Esophagus muscularis mucosa (tissue), 4 donors: ENCODE measurements at regions not wholly inside any gene's neighbourhood (a gene's known extent, or its start where the extent isn't known, plus 50 kb on each side); places are given as distances from the start of the nearest gene placed in this dataset.

Source experiments
- DNase-seq: peaks from one replicate; pipeline ENCODE4 v3.0.0-alpha.2; 2017; ENCODE audit errors: extremely low spot score
- H3K27ac ChIP-seq, 4 donors: fragments of 200-600 bp; sonication (generic); replicated peaks in 1 of 4; 1 replicate in 3 of 4; 2 replicates in 1 of 4; pipeline ENCODE4 v1.5.1; 2016 to 2019; ENCODE audit warnings: mild to moderate bottlenecking in 1 of 4
- H3K27me3 ChIP-seq, 4 donors: fragments of 200-600 bp; sonication (generic); one replicate each; pipeline versions ENCODE4 v1.5.1 to v1.6.0; 2016 to 2019
- H3K36me3 ChIP-seq, 4 donors: fragments of 200-600 bp; sonication (generic); one replicate each; pipeline ENCODE4 v1.5.1; 2016 to 2019
- H3K4me1 ChIP-seq, 4 donors: fragments of 200-600 bp; sonication (generic); one replicate each; pipeline ENCODE4 v1.5.1; 2016 to 2019
- H3K4me3 ChIP-seq, 4 donors: fragments of 200-600 bp; sonication (generic); 1 replicate in 2 of 4; 2 replicates in 2 of 4; pipeline ENCODE4 v1.5.1; 2016 to 2019; ENCODE audit warnings: mild to moderate bottlenecking in 4 of 4, moderate library complexity in 1 of 4
- H3K9me3 ChIP-seq, 4 donors: fragments of 200-600 bp; sonication (generic); 1 replicate in 3 of 4; 2 replicates in 1 of 4; pipeline ENCODE4 v1.5.1; 2016 to 2019
- EP300 ChIP-seq: sonication (generic); formaldehyde crosslinking; IDR thresholded peaks from one replicate; pipeline ENCODE4 v1.6.1; 2017; ENCODE audit warnings: antibody characterized with exemption
- POLR2A ChIP-seq: fragments of 450-650 bp; IDR thresholded peaks from one replicate; pipeline ENCODE4 v1.6.1; 2017; ENCODE audit warnings: antibody characterized with exemption, moderate library complexity, mild to moderate bottlenecking, low read depth
- POLR2AphosphoS5 ChIP-seq, 2 donors: sonication (generic); formaldehyde crosslinking; IDR thresholded peaks; one replicate each; pipeline ENCODE4 v1.6.1; 2017; ENCODE audit warnings: antibody characterized with exemption in 2 of 2
- WGBS: methylation state at CpG from one replicate; pipeline ENCODE4 v1.1.5; 2018; 5-methylcytosine and 5-hydroxymethylcytosine counted together
- intact Hi-C: fragments of 100-400 bp; cut with DNase I; formaldehyde crosslinking; loops from one replicate; pipeline ENCODE4 v1.15.1; 2023
- TF ChIP-seq, protein P1 (sequence below), 3 experiments: fragments of 200-600 bp in 2 of 3; fragments of 450-650 bp in 1 of 3; sonication (generic) in 2 of 3; IDR thresholded peaks; one replicate each; pipeline ENCODE4 v1.5.1; 2017 to 2019; ENCODE audit warnings: antibody characterized with exemption in 3 of 3, mild to moderate bottlenecking in 2 of 3, moderate library complexity in 1 of 3

DNA sequence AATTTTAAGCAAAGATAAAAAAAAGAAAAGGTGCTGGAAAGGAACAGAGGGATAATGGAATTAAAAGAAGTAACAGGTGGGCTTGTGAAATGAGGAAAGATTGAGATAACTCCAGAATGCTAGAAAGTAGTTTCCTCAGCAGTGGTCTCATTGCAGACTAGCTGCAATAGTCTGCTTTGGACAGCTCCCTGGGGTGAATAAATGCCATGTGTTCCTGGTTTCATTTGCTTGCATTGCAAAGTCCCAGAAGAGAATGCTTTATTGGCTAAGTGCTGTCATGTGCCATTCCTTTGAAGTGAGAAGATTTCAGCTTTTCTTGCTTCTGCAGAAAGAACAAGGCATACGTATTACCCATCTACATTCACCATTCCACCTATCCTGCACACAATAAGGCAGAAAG is 478.8 kb upstream of the RAG2 start:
- no peak for DNase-seq
- Histone ChIP-seq H3K27ac (no peak overlapping the region), H3K4me1 (peaks cover 0 to 18% (median 15%) of the 10 kb centered on the region in 4 donors), H3K36me3 (no peaks in the 10 kb centered on the region), H3K9me3 (no peaks in the 10 kb centered on the region), H3K27me3 (no peaks in the 10 kb centered on the region), H3K4me3 (no peak overlapping the region)
- TF ChIP-seq EP300, result no peak
- TF ChIP-seq, protein P1, sequence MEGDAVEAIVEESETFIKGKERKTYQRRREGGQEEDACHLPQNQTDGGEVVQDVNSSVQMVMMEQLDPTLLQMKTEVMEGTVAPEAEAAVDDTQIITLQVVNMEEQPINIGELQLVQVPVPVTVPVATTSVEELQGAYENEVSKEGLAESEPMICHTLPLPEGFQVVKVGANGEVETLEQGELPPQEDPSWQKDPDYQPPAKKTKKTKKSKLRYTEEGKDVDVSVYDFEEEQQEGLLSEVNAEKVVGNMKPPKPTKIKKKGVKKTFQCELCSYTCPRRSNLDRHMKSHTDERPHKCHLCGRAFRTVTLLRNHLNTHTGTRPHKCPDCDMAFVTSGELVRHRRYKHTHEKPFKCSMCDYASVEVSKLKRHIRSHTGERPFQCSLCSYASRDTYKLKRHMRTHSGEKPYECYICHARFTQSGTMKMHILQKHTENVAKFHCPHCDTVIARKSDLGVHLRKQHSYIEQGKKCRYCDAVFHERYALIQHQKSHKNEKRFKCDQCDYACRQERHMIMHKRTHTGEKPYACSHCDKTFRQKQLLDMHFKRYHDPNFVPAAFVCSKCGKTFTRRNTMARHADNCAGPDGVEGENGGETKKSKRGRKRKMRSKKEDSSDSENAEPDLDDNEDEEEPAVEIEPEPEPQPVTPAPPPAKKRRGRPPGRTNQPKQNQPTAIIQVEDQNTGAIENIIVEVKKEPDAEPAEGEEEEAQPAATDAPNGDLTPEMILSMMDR (IDR thresholded peaks at IDR 0.05), result no peak
- no peak for TF ChIP-seq POLR2A
- TF ChIP-seq POLR2AphosphoS5 (IDR thresholded peaks at IDR 0.05), result no peak
- 88% methylated on average over 1 of the region's 1 CpG for WGBS
- intact Hi-C loops, result no loop called here

DNA sequence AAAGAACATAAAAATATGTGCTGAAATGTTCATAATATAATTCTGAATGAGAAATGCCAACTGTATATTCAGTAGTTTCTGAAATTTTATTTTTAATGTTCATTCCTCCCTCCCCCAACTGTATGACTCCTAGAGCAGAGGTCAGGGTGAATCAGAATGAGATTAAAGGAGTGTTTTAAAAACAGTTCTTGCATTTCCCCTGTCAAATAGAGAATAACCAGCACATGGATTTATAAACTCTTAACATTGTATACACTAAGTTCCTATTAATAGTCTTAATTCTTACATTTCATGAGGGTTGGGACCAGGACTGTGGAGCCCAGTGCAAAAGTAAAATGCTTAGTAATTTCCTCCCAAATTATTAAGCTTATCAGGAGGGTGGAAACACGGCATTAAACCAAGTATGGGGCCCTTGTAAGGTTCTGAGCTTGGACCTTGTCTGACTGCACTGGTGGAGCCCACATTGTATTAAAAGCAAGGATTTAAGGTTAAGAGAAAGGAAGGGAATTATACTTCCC is 474.6 kb upstream of the RAG2 start:
- no peak overlapping the region for H3K27ac ChIP-seq
- H3K4me3 ChIP-seq, result no peak overlapping the region
- intact Hi-C loops, result no loop called here
- WGBS, result 29% methylated on average over 1 of the region's 1 CpG
- DNase-seq, result no peak
- H3K36me3 ChIP-seq, result no peaks in the 10 kb centered on the region
- H3K9me3 ChIP-seq, result no peaks in the 10 kb centered on the region
- H3K27me3 ChIP-seq, result no peaks in the 10 kb centered on the region
- no peak for TF ChIP-seq EP300
- TF ChIP-seq, protein P1 (IDR thresholded peaks at IDR 0.05), result no peak
- H3K4me1 ChIP-seq, result peaks cover 0 to 18% (median 15%) of the 10 kb centered on the region in 4 donors

DNA sequence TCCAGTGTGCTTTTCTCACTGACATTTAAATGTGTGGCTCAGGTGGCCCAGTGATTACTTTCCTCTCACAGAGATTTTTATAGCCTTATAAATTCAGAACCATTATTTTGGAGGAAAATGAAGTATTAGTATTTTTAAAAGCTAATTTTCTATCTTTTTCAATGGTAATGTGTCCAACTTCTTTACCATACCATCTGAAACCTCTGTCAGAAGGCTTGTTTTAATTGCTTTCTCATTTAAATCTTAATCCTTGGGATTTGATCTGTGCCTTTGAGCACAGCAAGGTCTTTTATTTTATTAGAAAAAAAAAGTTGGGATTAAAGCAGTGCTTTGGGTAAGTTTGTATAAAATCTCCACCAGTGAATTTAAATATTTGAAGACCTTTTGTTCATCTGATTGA is 452.3 kb upstream of the RAG2 start:
- no peaks in the 10 kb centered on the region for H3K27me3 ChIP-seq
- no peaks in the 10 kb centered on the region for H3K36me3 ChIP-seq
- TF ChIP-seq POLR2AphosphoS5 (IDR thresholded peaks at IDR 0.05) (no peak), EP300 (no peak), POLR2A (no peak)
- TF ChIP-seq, protein P1 (IDR thresholded peaks at IDR 0.05), result no peak
- H3K9me3 ChIP-seq, result no peaks in the 10 kb centered on the region
- intact Hi-C loops, result no loop called here
- H3K4me3 ChIP-seq, result no peak overlapping the region
- no peak overlapping the region for H3K27ac ChIP-seq
- no peaks in the 10 kb centered on the region for H3K4me1 ChIP-seq
- no peak for DNase-seq

DNA sequence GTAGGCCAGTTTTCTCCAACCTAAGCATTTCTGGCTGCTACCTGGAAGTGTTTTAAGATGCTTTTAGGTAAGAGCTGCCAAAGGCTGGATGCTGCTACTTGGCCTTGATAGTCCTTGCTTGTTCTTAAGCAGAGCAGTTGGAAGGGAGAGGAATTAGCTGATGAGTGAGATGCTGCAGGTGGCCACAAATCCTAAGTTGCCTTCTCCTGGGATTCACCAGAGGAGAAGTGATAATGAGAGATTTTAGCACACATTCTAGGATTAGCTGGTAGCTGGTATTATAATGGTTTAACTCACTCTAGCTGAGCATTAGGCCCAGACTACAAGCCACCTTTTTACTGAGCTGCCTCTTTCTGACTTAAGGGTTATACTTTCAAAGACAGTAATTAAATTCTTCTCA is 442.9 kb upstream of the RAG2 start:
- no peak for DNase-seq
- Histone ChIP-seq H3K36me3 (no peaks in the 10 kb centered on the region), H3K9me3 (no peaks in the 10 kb centered on the region), H3K27ac (no peak overlapping the region), H3K4me3 (no peak overlapping the region), H3K4me1 (no peaks in the 10 kb centered on the region), H3K27me3 (no peaks in the 10 kb centered on the region)
- intact Hi-C loops, result no loop called here
- TF ChIP-seq EP300 (no peak), POLR2A (no peak), POLR2AphosphoS5 (IDR thresholded peaks at IDR 0.05) (no peak)
- TF ChIP-seq, protein P1 (IDR thresholded peaks at IDR 0.05), result no peak

DNA sequence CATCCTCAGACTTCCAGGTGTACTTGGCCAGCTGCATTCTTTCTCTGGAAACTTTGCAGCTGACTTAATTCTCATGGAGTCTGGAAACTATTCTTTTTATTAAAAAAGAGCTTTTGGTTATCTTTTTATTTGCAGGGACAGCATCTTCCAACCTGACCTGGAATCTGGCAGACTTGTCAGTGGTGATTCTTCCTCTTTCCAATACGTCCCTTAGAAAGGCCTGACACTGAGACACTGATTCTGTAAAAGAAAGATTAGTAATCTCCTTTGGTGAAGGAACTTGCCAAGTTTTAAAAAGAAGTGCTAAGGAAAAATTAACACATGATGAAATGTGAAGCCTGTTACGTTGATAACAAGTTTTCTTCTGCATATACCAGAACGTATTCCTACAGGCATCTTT is 440.9 kb upstream of the RAG2 start:
- WGBS, result 67% methylated on average over 3 of the region's 3 CpGs
- no peak for TF ChIP-seq EP300
- TF ChIP-seq, protein P1 (IDR thresholded peaks at IDR 0.05), result no peak
- TF ChIP-seq POLR2A, result no peak
- no peak for TF ChIP-seq POLR2AphosphoS5 (IDR thresholded peaks at IDR 0.05)

More for the DNA sequence above, 440.9 kb upstream of the RAG2 start:
- Histone ChIP-seq H3K4me3 (no peak overlapping the region), H3K4me1 (no peaks in the 10 kb centered on the region), H3K27ac (no peak overlapping the region), H3K36me3 (no peaks in the 10 kb centered on the region), H3K9me3 (no peaks in the 10 kb centered on the region), H3K27me3 (no peaks in the 10 kb centered on the region)
- no peak for DNase-seq
- intact Hi-C loops, result no loop called here
